Pons (tissue), 1 donor: ENCODE measurements at regions not wholly inside any gene's neighbourhood (a gene's known extent, or its start where the extent isn't known, plus 50 kb on each side); places are given as distances from the start of the nearest gene placed in this dataset.
A peak's percentile ranks its signal among the peaks of the same experiment; 100 is the strongest.

Source experiments
- DNase-seq: peaks from one replicate; pipeline ENCODE4 v3.0.0-alpha.2; 2016; ENCODE audit warnings: low spot score

- DNase-seq = peak; percentile 88
These were observed 255.8 kb upstream of the CRY1 start for GRCh38 chr12:107349008-107349747.

DNA sequence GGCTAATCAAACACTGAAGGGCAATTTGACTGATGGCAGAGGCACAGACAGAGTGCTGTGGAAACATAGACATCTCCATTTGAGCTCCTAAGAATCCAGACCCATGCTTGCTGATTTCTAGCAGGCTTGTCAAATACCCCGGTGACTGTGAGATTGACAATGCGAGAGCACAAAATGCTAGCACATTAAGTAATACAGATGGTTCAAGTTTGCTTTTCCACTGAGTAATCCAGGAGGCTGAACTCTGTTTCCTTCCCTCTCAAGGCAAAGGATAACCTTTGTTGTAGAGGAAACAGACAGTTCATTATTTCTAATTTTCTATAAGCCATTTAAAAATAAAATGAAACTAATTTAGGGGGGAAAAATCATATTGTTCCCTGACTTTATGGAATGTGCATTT, 256.5 kb upstream of the CRY1 start:
- DNase-seq = no peak

- DNase-seq = no peak
These were observed 257.8 kb upstream of the CRY1 start for GRCh38 chr12:107351109-107351508.

GRCh38 chr12:107351713-107352112, 258.4 kb upstream of the CRY1 start:
- no peak for DNase-seq

DNA sequence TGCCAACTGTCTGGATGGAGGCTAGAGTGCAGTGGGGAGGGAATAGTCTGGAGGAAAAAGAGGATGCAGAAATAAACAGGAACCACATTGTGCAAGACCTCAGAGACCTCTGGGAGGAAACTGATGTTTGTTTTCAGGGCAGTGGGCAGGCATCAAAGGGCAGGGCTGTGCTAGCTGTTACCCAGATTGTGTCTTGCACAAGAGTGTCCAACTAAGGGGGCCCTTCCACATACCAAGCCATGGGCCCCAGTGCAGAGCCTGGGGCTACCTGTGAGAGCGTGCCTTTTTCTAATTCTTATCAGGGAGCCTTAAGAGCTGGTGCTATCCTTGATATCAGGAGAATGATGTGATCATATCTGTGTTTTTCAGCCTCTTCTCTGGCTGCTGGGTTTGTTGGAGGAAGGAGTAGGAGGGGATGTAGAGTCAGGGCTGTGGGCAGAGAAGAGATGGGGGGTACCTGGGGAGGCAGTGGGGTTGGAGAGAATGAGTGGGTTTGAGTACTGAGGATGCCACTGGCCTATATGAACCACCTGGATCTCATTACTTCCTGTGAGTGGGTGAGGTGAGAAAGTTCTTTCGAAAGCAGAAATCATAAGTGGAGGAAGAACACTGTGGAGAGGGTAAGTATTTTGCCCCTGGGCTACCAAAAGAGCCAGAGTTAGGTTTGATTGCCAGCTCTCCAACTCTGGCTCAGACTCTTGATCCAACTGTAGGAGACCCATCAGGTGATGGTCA, 259.2 kb upstream of the CRY1 start:
- DNase-seq = peak; percentile 35

DNA sequence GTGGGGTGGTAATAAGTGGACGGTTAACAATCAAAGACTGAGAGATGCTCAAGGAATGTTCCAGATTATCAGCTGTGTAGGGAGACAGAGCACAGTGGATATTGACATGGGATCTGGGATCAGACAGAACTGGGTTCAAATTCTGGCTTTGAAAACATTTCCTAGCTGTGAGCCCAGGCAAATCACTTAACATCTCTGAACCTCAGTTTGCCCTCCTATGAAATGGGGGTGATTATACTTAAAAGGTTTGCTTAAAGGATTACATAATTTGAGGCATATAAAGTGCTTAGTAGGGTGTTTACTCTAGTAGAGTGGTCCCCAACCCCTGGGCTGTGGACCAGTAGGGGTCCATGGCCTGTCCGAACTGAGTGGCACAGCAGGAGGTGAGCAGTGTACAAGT, 260.0 kb upstream of the CRY1 start:
- DNase-seq = no peak

- no peak for DNase-seq
These were observed 261.7 kb upstream of the CRY1 start for GRCh38 chr12:107355004-107355565.

GRCh38 chr12:107355612-107356011, 262.3 kb upstream of the CRY1 start:
- DNase-seq = no peak

- DNase-seq = no peak
These were observed 263.1 kb upstream of the CRY1 start for GRCh38 chr12:107356266-107356936.

- DNase-seq = no peak
These were observed 263.6 kb upstream of the CRY1 start for GRCh38 chr12:107356937-107357295.

GRCh38 chr12:107359382-107359781, 266.0 kb upstream of the CRY1 start:
- DNase-seq = no peak

DNA sequence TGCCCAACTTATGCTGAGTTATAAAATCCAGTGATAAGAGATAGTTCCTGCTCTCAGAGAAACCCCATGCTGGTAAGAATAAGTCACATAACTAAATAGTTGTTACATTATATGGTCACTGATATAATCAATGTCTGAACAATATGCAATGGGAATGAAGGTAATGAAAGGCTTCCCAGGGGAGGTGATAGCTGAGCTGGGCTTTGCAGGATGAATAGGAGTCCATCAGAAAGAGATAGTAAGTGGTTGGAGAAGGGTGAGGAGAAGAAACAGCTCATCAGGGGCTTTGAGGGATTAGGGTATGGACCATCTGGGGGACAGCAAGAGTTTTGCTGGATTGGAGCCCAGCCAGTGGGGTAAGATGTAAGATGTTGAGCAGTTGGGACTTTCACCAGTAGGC, 266.7 kb upstream of the CRY1 start:
- DNase-seq = no peak

GRCh38 chr12:107360482-107360881, 267.1 kb upstream of the CRY1 start:
- DNase-seq = no peak

DNA sequence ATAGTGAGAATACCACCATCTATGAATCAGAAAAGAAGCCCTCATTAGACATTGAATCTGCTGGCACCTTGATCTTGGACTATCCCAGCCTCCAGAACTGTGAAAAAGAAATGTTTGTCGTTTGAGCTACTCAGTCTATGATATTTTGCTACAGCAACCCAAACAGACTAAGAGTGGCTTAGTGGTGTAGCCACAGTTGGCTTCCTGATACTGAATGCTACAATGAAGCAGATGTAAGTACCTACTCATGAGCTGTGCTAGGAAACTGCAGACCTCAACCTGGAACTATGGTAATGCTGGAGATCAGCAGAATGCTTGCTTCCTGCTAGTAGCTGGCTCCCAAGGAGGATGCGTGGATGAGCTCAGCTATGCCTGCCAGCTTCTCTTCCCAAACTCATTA, 268.6 kb upstream of the CRY1 start:
- DNase-seq = no peak

DNA sequence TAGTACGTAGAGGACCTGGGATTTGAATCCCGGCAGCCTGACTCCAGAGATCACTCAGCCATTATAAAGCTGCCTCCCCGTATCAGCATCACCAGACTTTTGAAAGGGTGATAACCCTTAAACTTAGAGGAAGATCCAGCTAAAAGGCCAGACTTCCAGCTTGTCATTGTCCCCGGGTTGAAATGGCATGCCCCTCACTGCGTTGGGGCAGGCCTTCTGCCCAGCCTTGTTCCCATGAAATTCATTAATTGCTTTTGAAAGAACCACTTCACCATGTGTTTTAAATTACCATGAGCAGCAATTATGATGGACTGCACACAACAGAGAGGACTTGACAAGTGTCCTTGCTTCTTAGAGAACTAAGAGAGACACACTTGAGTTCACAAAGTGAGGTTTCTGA, 269.6 kb upstream of the CRY1 start:
- DNase-seq = no peak

DNA sequence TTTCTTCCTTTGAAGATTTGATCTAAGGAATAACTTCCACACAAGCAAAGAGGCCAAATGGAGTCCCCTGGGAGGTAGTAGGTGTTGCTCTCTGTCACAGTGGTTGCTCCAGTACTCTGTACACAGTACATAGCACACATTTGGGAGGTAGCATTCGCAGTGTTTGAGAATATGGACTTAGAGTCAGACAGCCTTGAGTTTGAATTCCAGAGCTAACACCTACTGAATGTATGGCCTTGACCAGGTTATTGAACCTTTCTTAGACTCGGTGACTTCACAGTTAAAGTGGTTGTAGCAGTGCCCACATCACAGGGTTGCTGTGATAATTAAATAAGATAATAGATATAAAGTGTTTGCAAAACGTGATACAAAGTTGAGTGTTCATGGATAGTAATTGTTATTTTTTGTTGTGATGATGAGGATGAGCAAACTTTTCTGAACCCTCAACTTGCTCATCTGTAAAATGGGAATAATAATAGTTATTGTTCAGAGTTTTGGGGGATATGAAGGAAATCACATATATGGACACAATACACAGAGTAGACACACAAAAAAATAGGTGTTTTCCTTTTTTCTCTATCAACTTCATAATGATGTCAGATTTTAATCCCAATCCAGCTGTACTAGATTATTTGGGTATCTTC, 271.6 kb upstream of the CRY1 start:
- DNase-seq = no peak

- DNase-seq = no peak
These were observed 272.4 kb upstream of the CRY1 start for GRCh38 chr12:107365703-107366102.

DNA sequence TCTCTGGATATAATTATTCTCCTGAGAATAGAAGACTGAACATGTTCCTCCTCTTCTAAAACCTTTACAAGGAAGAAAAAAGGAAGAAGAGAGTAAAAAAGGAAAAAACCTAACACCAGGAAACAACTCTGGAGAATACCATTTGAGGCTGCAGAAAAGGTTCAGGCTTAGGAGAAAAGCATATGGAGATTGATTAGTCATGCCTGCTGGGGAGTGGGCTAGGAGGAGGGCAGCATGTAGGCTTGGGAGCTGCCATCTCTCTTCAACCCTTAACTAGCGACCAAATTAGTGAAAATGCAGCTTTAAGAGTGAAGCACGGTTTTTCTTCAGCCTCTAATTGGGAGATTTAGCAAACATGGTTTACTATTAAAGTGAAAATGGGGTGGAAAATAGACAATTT, 273.0 kb upstream of the CRY1 start:
- DNase-seq = no peak

- DNase-seq = no peak
These were observed 275.2 kb upstream of the CRY1 start for GRCh38 chr12:107368586-107368985.

DNA sequence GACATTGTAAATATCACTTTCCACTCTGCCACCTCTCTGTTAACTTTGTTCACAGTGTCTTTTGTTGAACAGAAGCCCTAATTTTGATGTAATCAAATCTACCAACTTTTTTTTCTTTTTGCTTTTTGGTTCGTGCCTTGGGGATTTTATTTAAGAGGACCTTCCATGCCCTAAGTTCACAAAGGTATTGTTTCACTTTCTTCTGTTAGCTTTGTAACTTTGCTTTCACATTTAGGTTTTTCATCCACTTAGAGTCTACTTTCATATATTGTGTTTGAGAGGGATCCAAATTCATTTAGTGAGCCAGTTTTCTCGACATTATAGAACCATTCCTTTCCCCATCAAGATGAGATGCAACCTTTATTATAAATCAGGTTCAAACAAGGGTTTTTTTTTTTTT, 275.7 kb upstream of the CRY1 start:
- DNase-seq = no peak

DNA sequence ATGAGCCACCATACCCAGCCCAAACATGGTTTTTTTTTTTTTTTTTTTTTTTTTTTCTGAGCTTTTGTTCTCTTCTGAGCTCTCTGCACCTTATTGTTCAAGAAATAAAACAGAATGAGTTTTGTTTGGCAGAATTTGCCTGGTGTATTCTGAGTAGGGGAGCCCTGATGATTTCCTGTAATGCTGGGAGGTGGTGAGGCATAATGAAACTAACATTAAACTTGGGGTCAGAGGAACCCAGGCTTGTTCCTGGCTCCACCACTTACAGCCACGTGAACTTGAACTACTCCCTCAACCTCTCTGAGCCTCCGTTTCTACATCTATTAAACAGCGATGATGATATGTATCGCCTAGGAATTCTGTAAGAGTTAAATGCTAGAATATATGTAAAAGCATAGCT, 276.3 kb upstream of the CRY1 start:
- DNase-seq = peak; percentile 50

DNA sequence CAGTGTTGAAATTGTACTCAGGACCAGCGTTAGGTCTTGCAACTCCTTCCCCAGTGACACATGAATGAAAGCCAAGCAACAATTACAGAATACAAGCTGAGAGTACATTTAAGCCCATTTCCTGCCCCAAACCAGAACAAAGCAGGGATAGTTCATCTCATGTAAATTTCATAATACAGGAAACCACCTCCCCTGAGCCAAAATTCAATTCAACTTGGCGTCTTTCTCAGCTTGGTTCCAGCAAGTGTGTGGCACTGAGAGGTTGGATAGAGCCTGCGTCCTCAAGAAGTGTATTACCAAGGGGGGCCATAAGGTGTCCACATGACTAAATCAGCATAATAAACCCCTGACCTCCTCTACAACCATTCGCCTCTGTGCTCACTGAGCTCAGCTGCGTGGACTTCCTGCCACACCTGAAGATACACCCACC, 278.9 kb upstream of the CRY1 start:
- no peak for DNase-seq
